Activated CD8-positive, alpha-beta memory T cell treated with anti-CD3 and anti-CD28 coated beads for 1 hour (primary cell): ENCODE measurements at regions not wholly inside any gene's neighbourhood (a gene's known extent, or its start where the extent isn't known, plus 50 kb on each side); places are given as distances from the start of the nearest gene placed in this dataset.

ENCODE experiments used
- DNase-seq, 2 donors: peaks; one replicate each; pipeline ENCODE4 v3.0.0-alpha.2; 2020; ENCODE audit warnings: low read depth in 1 of 2; ENCODE audit errors: extremely low read depth in 1 of 2

DNA sequence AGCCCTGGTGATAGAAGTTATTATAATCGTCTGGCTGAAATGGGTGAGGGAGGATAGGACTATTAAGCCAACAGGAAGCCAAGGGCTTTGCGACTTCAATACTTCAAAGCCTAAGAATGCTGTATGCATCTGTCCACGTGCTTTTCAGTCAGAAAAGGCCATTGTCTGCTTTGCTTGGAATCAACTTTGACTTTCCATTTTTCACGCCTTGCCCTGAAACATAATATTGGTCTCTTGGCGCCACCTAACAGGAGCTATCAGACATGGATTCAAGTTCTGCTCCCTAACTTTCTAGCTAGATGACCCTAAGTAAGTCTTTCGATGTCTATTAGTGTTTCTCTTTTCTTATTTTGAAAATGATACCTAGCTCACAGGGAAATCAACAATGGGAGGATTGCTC, 572.6 kb downstream of the TLR4 start:
- DNase-seq = no peak

DNA sequence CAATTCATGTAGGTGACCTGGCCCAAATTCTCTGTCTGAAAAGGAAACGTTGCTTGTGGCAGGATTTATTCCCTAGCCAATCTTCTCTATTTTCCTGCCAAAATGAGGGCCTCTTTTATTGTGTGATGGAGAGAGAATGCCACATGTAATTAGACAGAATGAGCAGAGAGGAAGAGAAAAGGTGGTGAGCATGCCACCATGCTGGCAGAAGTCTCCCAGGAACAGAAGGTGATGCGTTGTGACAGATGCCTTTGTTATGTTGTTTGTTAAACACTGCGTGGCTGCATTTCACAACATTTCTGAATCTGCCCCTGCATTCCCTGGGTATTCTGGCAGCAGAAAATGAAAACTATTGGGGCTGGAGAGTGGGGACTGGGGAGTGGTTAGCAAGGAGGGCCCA, 577.6 kb downstream of the TLR4 start:
- no peak for DNase-seq

DNA sequence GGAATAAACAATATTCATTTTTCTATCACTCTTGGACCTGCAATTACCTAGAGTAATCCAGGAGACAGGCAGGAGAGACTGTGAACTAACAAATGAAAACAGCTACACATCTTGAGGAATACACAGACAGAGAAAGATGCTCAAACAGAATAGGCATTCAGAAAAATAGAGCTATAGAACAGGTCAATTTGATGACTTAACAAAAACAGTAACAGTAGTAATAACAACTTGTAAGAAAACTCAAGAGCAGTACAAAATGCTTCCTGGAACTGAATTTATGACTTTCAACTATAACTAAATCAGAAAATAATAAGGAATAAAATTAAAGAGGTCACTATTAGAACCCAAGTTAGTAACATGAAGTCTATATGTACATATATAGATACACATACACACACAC, 579.3 kb downstream of the TLR4 start:
- no peak for DNase-seq

DNA sequence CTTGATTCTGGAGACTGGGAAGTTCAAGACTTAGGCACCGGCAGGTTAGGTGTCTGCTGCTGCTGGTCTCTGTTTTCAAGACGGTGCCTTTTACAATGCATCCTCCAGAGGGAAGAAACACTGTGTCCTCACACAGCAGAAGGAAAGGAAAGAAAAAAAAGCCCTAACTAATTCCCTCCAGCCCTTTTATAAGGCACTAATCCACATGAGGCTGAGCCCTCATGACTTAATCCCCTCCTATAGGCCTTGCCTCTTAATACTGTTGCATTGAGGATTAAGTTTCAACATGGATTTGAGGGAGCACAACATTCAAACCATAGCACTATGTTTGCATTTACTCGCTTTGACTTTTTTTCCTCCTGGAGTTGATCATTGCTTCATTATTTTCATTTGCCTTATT, 585.9 kb downstream of the TLR4 start:
- DNase-seq = no peak

DNA sequence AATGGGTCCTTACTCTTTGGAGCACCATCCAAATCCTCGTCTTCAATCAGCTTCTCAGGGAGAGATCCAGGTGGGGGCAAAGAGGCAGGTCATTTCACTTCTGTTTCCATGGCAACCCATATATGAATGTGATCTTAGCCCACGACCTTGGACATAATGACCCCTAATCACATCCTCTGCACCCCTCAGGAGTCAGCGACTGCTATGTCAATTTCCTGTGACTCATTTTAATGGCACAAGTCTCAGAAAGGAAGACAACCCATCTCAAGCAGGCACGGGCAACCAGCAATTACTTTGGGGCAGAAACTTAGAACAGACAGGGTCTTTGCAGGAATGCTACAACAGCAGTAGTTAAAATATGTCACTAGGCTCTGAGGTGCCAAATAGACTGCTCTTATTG, 591.2 kb downstream of the TLR4 start:
- DNase-seq = no peak

DNA sequence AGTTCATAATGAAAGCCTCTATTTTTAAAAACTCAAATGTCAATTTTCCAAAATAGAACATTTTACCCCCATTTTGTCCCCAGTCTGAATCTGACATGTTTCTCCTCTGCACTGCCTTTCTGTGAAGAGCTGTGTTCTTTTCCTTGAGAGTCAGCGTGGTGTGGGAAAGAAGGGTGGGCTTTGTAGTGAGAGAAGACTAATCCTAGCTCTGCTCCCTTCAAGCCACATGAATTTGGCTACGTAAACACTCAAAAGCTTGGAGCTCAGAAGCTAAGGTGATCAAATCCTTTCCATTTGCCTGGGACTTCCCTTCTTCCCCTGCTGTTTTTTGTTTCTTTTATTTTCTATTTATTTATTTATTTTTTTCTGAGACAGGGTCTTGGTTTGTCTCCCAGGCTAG, 598.5 kb downstream of the TLR4 start:
- no peak for DNase-seq

DNA sequence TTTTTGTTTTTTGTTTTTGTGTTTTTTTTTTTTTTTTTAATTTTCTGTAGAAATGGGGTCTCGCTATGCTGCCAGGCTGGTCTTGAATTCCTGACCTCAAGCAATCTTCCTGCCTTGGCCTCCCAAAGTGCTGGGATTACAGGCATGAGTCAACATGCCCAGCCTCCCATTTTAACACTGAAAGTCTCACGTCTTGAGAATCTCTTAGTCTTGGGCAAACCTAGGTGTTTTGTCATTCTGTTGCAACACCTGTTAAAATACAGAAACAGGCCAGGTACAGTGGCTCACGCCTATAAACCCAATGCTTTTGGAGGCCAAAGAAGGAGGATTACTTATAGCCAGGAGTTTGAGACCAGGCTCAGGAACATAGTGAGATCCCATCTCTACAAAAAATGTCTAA, 599.0 kb downstream of the TLR4 start:
- DNase-seq = no peak

DNA sequence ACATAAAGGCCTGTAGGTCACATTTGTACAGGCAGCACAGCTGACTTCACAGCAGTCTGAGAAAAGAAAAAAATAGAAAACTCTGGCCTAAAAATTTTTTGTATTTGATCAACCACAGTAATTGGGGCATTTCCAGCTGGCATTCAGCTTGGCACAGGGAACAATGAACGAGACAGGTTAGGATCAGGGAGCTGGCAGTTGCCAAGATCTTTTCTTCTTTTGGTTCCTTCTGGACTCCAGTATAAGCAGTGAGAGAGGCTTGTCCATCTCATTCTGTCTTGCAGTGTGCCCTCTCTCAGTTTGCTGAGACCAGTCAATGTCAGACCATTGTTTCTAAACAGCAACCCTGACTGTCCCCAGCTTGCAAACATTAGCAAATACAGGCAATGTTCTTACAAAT, 601.1 kb downstream of the TLR4 start:
- DNase-seq = no peak

DNA sequence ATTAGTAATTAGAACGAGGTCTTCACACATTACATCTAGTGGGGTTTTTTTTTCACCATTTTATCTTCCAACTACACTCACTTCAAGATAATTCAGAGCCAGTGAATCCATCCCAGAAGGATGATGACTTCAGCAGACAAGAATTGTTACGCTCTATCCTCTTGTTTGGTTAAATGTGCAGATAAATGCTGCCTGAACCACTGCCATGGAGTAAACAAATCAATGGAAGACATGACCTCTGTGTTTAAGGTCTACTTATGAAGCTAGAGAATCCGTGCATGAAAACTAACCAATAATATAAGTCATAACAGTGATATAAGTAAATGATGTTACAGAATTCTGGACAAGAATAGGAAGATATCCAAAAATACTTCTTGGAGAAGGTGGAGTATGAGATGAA, 602.6 kb downstream of the TLR4 start:
- no peak for DNase-seq

DNA sequence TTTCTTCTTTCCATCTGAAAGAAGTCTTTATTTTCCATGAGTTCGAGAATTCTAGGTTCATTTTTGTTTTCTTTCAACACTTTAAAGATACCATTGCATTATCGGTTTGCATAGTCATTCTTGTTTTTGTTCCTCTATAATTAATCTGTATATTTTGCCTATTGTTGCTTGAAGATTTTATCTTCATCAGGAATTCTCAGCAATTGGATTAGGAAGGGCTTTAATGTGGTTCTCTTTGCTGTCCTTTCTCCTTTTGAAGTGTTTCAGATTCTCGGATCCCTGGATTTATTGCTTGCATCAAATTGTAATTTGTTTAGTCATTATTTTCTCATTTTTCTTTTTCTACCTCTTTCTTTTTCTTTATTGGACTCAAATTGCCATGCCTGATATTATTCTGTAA, 609.8 kb downstream of the TLR4 start:
- DNase-seq = no peak

DNA sequence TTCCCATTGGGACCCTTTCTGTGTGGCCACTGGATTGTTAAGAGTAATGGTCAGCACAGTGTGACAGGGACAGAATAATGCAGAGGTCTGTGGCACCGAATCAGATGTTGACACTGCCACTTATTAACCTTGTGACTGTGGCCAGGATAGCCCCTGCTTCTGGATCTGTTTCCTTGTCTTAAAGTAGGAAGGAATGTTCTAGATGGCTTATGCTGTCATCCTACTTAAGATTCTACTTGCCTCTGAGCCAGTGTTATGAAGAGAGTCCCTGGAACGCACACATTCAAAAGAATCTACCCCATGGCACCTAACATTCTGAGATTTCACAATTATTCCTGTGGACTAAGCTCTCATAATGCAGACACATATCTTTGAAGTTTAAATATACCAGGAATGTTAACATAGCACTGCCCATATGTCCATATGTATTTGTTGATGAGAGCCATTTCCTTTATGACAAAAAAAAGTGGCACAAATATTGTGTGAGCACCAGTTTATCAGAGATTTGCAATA, 612.7 kb downstream of the TLR4 start:
- DNase-seq = no peak

DNA sequence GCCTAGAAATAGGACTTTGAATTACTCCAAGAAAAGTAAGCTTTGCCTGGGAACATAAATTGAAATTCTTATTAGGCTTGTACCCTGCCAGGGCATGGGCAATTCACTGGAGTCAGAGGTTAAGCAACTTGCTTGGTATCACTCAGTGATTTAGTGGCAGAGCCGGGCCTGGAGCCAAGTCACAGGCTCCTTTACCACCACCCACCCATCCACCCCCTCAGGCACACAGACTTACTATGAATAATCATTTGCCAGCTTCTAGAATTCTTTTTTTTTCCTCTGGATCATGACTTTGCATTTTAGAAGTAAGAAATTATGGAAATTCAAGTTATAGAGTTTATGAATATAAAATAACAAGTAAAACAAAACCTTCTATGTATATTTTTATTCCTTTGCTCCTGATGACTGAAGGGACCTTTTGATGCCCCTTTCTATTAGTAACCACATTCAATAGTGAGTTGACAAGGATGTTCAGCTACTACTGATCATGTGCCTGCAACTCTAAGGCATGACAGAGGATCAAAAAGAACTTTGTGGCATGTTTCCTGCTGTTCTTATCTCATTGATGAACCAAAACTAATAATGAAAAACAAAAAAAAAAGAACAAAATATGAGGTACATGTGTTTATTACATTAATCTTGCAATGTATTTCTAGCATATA, 614.7 kb downstream of the TLR4 start:
- DNase-seq = no peak

DNA sequence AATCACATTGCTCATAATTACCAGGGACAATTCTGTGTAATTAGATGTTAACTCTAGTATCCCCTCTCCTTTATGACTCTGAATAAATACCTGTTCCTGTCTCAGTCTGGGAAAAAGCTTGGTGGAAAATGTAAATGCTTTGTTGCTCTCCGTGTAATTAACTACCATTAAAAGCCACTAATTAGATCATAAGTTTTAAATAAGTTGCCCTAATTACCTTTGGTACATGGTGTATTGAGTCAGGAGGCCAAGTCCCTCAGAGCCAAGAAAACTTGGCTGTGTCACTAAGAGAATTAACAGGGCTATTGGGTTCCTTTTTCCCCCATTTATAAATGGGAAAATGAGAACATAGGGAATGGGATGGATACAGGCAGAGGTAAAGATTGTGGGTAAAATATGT, 617.6 kb downstream of the TLR4 start:
- no peak for DNase-seq

DNA sequence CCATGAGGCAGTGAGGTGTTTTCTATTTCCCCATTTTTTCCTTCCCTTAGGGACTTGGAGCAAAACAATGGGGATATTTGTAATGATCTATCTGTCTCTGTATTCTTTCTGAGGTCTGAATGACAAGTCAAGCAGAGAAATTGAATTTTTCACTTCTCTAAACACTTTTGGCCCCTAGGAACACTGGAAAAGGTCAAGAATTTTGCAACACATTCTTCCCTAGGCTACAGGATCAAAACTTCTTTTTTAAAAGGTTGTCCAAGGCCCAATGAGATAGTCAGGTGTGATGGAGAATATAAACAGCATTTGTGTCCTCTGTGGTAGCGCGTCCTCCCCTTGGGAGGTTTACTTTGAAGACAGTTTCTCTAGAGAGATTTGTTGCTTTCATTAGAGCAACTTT, 620.5 kb downstream of the TLR4 start:
- DNase-seq = no peak

DNA sequence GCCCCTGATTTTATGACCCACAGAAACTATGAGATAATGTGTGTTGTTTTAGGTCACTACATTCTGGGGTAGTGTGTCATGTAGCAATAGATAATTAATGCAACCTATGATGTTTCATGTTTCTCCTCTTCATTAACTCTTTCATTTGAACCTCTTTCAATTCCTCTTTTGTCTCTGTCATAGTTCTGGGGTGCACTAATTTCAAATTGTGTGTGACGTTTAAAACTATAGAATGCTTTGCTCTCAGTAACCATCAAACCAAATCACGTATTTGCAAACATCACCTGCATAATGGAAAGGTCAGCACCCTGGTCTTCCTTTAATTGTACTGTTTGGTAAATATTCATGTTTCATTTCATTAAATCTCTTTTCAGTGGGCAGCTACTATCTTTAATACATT, 621.6 kb downstream of the TLR4 start:
- no peak for DNase-seq

DNA sequence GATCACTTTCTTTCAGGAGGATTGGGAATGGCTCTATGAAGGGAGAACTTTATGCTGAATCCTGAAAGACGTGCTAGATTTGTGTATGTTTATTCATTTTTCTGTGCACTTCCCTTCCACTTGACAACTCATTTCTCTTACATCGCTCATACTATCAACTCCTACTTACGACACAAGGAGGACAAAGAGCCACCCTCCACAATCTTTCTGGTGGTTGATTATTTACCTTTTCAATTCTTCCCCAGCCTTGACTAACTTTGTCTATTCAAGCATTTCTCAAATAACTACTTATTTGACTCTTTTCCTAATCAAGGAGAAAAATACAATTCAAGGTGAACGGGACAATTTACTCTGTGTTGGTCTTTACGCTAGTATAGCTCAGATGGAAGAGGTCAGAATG, 622.1 kb downstream of the TLR4 start:
- no peak for DNase-seq

DNA sequence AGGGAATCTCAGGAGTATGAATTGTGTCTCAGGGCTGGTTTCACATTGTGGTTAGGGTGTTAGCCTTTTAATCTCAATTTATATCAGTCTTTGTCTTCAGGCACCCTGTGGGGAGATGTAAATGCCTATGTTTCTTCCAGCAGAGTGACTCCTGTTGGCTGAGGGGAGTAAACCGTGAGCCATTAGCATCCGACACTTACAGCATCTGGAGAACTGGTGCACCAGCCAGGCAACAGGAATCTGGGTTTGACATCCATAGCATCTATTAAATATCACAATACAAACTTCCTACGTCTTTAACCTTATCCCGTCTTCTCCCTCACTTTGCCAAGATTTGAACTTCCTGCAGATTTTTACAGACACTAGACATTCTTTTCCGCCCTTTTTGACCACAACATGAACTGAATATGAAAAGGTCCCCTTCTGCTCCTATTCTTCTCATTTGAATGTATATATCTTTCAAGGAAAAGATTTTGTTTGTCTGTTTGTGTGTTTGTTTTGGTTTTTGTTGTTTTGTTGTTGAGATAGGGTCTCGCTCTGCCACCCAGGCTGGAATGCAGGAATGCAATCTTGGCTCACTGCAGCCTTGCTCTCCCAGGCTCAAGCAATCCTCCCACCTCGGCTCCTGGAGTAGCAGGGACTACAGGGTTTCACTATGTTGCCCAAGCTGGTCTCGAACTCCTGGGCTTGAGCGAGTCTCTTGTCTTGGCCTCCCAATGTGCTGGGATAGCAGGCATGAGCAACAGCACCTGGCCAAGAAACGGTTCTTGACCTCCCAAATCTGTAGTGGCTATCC, 626.2 kb downstream of the TLR4 start:
- DNase-seq = no peak

DNA sequence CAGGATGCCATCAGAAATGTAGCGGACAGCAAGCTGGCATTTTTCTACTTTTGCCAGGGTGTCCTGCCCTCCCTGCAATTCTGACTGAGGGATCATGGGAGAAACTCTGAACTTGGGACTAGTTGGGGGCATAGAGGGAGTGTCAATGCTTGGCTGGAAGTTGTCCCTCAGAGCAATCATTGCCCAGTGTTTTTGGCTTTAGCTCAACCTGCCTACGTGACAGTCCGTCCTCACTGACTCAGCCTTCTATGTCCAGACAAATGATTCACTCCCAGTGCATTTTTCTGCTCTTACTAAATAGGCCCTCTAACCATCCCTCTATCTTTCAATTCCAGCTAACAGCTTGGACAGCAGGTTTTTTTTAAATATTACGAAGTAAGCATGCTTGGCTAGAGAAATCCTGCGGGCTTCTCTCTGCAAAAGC, 627.4 kb downstream of the TLR4 start:
- no peak for DNase-seq

DNA sequence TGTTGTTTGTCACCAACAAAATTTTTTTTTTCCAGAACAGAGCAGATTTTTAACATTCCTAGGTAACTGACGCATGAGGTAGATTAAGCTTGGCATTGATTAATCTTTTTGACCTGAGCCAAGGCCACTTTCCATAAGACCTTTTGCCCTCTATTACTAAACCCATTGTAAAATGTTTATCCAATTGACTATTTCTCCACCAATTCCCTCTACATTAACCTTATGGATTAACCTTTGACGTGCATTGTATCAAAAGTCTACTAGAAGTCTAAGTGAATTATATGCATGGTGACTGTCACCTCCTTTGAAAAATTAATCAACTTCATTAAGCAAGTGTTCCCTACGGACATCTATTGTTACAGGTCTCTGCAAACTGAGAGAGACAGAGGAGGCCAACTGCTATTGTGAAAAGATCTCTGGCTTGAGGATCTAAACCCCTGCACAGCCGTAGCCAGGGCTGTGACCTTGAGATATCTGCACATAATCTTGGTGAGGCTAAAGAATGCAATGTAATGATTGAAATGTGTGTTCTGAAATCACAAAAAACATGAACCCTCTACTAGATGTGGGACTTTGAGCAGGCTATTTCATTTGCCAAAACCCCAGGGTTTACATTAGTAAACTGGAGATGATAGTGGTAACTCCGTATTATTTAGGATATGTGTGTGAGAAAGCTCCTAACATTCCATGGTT, 632.2 kb downstream of the TLR4 start:
- no peak for DNase-seq

DNA sequence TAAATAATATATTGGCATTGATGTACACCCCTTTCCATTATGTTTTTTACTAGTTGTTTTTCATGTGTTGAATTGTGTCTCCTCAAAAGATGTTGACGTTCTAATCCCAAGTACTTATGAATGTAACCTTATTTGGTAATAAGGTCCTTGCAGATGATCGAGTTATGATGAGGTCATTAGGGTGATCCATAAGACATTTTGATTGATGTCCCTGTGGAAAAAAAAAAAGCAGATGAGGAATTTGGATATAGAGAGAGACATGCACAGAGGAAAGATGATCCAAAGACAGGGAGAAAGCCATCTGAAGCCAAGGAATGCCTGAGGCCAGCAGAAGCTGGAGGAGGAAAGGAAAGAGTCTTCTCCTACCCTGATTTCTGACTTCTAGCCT, 632.7 kb downstream of the TLR4 start:
- DNase-seq = no peak

DNA sequence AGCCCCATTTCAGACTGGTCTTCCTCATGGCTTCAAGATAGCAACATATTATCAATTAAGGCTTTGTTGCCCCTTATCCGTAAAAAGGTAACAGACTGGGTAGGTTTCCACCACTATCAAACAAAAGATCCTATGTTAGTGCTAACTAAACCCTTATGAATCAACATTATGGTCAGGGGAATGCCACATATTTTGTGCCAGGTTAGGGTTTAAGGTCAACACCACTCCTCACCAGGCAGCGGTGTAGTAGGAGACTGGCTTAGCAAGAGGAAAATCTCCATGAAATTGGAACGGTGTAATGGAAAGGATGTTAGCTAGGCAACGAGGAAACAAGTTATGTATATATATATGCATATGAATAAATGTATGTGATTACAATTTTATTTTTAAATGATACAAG, 655.8 kb downstream of the TLR4 start:
- DNase-seq = no peak

DNA sequence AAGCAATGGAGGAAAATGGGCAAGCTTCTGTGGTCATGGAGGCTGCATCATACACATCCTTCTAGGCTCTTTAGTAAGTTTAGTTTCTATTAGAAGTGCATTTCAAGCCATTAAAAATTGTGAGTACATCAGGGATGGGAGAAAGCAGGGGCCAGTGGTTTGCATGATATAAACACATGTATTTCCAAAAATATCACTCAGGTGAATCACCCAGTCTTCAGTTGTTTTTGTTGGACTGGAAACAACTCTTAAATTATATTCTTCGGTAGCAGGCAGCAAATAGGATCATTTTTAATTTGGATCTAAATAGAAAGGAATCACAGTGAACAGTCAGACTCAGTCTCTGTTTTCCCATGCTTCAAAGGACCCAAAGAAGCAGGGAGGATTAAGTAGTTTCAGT, 657.9 kb downstream of the TLR4 start:
- DNase-seq = no peak
